HG03558 (cell line): ENCODE measurements at regions not wholly inside any gene's neighbourhood (a gene's known extent, or its start where the extent isn't known, plus 50 kb on each side); places are given as distances from the start of the nearest gene placed in this dataset.
"Not testable (repeated sequence)": the region's sequence is repeated elsewhere in the genome, so short reads cannot be mapped to it uniquely, and the experiment has no call there.

ENCODE experiments used
- ATAC-seq: cut with Tn5 transposase; IDR thresholded peaks from one replicate; pipeline ENCODE4 v1.9.1; 2021; ENCODE audit warnings: moderate number of reproducible peaks; ENCODE audit not compliant: unreplicated experiment; ENCODE audit errors: extremely low read depth

DNA sequence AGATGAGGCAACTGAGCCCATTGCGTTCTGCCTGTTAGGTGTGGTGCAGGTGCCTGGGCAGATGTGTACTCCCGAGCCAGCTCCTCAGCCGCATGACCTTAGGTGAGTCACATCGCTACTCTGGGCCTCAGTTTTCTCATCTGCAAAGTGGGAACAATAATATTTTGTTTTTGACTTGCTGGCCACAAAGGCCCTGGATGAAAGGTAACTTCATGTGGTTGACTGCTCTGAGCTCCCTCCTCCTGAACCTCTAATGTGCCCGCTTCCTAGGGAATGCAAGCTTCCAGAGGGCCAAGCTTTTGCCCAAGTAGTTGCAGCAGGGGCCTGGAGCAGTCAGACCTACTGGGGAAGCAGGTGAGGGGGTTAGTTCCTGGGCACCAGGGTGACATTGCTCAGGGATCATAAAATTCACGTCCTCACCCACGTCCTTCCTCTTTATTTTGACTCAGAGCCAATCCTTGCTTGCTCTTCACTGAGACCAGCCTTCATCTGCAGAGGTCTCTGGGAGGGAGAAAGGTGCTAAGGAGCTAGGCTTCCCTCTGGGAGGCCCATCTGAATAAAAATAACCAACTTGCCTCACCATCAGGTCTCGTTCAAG is 149.0 kb upstream of the TLE3 start:
- ATAC-seq: no peak

- ATAC-seq: no peak
Observed at GRCh38 chr15:70245932-70246622, 148.4 kb upstream of the TLE3 start.

DNA sequence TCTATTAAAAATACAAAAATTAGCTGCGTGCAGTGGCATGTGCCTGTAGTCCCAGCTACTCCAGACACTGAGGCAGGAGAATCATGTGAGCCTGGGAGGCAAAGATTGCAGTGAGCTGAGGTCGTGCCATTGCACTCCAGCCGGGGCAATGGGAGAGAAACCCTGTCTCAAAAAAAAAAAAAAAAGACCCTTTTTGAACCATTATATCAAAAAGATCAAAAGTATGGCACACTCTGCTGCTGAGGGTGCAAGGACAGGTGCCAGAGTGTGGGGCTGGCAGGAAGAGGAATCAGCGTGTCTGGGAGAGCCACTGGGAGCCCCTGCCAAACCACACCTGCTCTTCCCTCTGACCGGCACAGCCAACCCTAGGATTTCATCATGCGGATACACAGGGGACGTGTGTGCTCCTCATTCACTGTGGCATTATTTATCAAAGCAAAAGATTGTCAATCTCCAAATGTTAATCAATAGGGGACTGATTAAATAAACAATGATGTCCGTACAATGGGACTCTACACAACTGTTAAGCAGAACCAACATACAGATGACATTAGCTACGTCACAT is 147.3 kb upstream of the TLE3 start:
- no peak for ATAC-seq

DNA sequence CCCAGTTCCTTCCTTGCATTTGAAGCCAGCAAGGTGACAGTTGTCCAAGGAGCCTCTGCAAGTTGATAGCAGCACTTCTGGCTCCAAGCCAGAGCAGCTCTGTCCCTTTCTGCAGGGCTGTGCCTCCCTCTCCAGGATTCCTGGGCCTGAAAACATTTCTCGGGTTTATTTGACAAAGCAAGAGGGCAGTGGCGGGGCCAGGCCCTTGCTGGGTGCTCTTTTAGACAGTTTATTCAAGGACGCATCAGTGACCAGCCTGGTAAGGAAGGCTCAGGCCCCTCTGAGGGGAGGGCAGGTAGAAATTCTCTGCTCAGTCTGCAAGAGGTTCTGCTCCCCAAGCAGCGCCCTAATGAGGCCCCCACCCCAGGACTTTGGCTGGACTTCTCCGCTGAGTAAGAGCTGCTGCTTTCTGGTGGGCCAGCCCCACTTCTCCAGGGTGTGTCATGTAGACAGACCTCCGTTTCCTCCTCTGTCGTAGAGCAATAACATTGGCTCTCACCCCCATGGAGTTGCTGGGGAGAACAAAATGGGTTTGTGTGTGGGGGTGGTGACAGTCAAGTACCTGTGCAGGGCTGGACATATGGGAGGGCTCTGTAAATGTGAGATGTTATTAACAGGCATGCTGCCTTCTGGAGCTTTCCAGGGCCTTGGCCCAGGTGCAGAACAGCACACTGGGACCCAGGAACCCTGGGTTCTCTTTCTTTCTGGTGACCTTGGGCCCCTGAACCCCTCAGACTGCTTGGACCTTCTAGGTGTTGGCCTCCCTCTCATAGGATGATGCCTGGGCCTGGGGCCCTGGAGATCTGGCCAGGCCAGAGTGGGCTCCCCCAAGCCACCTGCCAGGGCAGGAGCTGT is 146.2 kb upstream of the TLE3 start:
- ATAC-seq: no peak

- ATAC-seq: no peak
Observed at GRCh38 chr15:70242951-70243685, 145.4 kb upstream of the TLE3 start.

- no peak for ATAC-seq
Observed at GRCh38 chr15:70241561-70242320, 144.0 kb upstream of the TLE3 start.

DNA sequence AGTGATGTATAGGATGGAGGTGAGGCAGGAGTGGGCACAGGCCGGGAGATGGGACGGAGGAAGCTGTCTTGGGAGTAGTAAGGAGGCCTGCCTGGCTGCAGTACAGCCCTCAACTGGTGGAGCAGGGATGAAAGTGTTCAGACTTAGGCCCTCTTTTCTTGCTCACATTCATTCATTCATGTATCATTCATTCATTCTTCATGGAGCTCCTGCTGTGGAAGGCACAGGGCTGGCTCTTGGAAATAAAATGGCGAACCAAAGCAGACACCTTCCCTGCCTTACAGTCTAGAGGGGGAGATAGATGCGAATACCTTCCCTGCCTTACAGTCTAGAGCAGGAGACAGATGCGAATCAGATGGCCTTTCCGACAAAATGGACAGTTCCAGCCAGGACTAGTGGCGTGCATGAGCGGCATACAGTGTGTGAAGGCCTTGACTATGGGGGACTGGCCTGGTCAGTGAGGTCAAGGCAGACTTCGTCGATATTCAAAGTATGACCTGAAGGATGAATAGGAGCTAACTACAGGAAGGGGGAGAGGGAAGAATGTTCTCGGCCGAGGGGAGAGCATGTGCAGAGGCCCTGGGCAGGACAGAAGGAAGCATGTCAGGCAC is 143.2 kb upstream of the TLE3 start:
- no peak for ATAC-seq

DNA sequence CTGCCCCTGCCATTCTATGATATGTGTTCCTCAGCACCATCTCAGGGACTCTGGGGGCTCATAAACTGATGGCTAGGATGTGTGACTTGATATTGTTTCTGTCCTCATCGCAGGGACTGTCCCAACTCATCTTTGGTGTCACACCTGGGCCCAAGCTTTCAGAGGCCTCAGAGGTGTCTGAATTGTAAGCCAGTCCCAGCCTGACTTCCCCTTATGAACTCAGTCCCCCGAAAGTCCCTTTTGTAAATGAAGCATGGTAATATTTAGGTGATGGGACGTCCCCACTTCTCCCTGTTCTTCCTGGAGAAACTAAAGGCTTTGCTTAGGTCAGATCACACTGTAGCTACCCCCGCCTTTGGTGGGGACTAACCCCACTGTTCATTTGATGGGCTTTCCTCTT is 142.4 kb upstream of the TLE3 start:
- ATAC-seq: peak; percentile 58

- ATAC-seq: no peak
Observed at GRCh38 chr15:70238917-70239316, 141.2 kb upstream of the TLE3 start.

- no peak for ATAC-seq
Observed at GRCh38 chr15:70237626-70238025, 139.9 kb upstream of the TLE3 start.

- ATAC-seq: no peak
Observed at GRCh38 chr15:70236341-70237086, 138.8 kb upstream of the TLE3 start.

GRCh38 chr15:70235347-70235746 is 137.6 kb upstream of the TLE3 start:
- ATAC-seq: no peak

GRCh38 chr15:70234256-70234905 is 136.7 kb upstream of the TLE3 start:
- no peak for ATAC-seq

DNA sequence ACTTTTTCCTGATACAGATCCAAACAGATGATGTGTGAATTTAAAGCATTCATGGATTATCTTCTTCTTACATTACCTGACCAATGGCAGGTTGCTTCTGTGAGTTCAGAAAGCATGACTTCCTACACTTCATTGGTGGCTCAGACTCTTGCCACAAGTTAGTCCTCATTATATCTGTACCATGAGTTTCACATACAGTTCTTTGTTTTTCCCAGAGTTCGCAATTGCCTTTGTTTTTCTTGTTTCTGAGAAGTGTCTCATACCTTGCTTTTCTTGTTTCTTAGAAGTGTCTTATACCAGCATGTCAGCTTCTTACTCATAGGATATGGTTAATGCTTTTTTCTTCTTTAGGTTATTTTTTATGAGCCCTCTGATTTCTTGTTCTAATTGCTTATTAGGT is 133.8 kb upstream of the TLE3 start:
- no peak for ATAC-seq

GRCh38 chr15:70227918-70228317 is 130.2 kb upstream of the TLE3 start:
- ATAC-seq: not testable (repeated sequence)

DNA sequence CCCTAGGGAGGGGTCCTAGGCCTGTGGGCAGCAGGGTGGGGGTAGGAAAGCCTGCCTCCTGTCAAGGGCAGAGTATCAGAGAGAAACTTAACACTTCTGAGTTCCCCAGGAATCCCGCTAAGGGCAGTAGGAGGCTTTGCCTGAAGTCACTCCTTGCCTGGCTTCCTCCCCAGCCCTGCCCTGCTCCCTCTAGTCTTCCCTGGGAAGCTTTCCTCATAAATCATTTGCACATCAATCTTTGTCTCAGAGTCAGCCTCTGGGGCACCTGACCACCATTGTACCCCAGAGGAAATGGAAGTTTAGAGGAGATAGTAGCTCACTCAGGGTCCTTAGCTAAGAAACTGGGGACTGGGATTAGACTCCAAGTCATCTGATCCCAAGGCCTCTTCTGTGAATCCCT is 129.4 kb upstream of the TLE3 start:
- ATAC-seq: no peak

DNA sequence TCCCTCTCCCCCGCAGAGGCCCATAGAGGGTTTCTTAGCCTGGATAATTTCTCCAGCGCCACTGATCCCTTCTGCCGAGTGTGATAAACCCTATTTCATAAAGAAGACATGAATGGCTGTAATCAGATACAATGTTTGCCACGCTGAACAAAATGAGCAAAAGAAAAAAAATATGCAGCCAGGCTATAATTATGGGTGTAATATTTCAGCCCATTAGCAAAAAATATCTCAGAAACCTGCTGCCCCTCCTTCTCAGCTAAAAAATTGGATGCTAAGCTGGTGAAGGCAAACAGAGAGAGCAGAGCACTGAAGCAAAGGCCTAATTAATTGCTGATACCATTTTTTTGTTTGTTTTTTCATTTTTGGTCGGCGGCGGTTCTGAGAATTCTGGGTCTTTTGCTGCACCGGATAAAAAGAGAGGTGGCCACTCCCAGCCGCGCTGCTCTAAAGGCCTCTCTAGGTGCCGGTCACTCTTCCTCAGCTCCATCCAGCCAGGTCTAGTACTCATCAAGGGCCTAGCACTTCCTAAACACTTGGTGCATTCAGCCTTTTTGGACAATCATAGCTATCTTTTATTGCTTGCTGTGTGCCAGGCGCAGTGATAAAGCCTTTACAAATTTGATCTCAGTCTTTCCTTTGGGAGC is 128.7 kb upstream of the TLE3 start:
- ATAC-seq: no peak

DNA sequence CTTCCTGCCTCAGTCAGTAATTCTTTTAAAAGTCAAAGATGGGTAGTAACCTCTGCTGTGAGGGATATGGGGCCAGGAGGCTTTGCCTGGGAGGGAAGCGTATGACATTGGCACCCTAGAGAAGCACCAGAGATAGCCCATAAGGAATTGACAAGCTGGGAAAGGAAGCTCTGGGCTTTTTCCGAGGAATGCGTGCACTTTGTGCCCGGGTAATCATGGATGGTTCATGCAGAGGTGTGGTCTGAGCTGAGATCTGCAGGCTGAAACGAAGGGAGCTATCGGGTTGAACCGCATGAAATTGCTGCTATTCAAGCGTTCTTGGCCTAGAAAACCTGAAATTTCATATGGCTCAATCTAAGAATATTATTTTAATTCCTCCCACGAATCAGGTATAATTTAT is 127.7 kb upstream of the TLE3 start:
- ATAC-seq: no peak
